Lower leg skin (tissue), 3 donors: ENCODE measurements at regions not wholly inside any gene's neighbourhood (a gene's known extent, or its start where the extent isn't known, plus 50 kb on each side); places are given as distances from the start of the nearest gene placed in this dataset.

Experiments used
- CTCF ChIP-seq, 3 donors: fragments of 450-650 bp; IDR thresholded peaks; one replicate each; pipeline ENCODE4 v1.5.1; 2016; ENCODE audit warnings: antibody characterized with exemption in 3 of 3, mild to moderate bottlenecking in 3 of 3, moderate library complexity in 2 of 3
- POLR2A ChIP-seq, 2 donors: fragments of 450-650 bp; IDR thresholded peaks; one replicate each; pipeline ENCODE4 v1.6.1; 2016 to 2017; ENCODE audit warnings: antibody characterized with exemption in 2 of 2, mild to moderate bottlenecking in 1 of 2, moderate library complexity in 1 of 2

GRCh38 chr1:193322211-193322610 lies 135.8 kb upstream of the B3GALT2 start:
- TF ChIP-seq CTCF (IDR thresholded peaks at IDR 0.05) (no peak), POLR2A (IDR thresholded peaks at IDR 0.05) (no peak)
